ENCODE measurements at regions not wholly inside any gene's neighbourhood (a gene's known extent, or its start where the extent isn't known, plus 50 kb on each side); places are given as distances from the start of the nearest gene placed in this dataset.
"Not testable (repeated sequence)": the region's sequence is repeated elsewhere in the genome, so short reads cannot be mapped to it uniquely, and the experiment has no call there.

DNA sequence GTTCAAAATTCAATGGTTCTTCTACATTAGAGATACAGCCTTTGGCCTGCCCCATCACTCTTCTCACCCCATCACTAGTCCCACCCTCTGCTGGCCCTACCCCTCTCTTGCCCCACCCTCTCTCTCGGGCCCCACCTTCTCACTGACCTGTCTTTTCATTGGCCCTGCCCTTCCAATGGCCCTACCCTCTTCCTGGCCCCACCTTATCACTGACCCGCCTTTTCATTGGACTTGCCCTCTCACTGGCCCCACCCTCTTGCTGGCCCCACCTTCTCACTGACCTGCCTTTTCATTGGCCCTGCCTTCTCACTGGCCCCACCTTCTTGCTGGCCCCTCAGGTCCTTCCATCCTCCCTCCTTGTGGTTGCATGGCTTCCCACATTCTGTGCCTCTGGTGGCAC, 107.2 kb upstream of the PLEKHG1 start:
- Histone ChIP-seq H3K36me3 (ENCODE audit: low read depth, low read length) (no peaks in the 10 kb centered on the region), H3K9me3 (ENCODE audit: low read length) (no peaks in the 10 kb centered on the region), H3K4me2 (ENCODE audit: low read length) (peak overlapping the region; percentile 78), H2AFZ (ENCODE audit: low read length) (peak overlapping the region; percentile 73), H3K9me2 (replicated peaks; ENCODE audit: low read length) (no peaks in the 10 kb centered on the region), H3K27ac (ENCODE audit: low read length) (peak overlapping the region; percentile 100), H3F3A (ENCODE audit: low read length, unreplicated experiment) (no peaks in the 10 kb centered on the region), H3K79me2 (ENCODE audit: low read length) (no peaks in the 10 kb centered on the region), H3K27me3 (ENCODE audit: low read length) (no peaks in the 10 kb centered on the region), H3K4me1 (ENCODE audit: insufficient read depth, low read length) (peaks cover 39% of the 10 kb centered on the region), H4K20me1 (ENCODE audit: low read length) (no peaks in the 10 kb centered on the region), H3K4me3 (ENCODE audit: low read length) (peak overlapping the region; percentile 49; the same call in 1 of the 2 replicates), H3K9ac (ENCODE audit: low read length) (peak overlapping the region; percentile 92)
- ChIA-PET POLR2A (ENCODE audit: unreplicated experiment) (interaction anchor here (0.7 kb wide), 1 partner anchor 104 kb away, joined by 4 read pairs; no protein-coding TSS in a partner anchor), CTCF (no interaction called here)
- TF ChIP-seq EZH2phosphoT487 (IDR thresholded peaks at IDR 0.05; ENCODE audit: borderline replicate concordance, low read length) (no peak), EZH2 (IDR thresholded peaks at IDR 0.05; ENCODE audit: low read length, unreplicated experiment) (no peak)
- TF ChIP-seq, protein P1, sequence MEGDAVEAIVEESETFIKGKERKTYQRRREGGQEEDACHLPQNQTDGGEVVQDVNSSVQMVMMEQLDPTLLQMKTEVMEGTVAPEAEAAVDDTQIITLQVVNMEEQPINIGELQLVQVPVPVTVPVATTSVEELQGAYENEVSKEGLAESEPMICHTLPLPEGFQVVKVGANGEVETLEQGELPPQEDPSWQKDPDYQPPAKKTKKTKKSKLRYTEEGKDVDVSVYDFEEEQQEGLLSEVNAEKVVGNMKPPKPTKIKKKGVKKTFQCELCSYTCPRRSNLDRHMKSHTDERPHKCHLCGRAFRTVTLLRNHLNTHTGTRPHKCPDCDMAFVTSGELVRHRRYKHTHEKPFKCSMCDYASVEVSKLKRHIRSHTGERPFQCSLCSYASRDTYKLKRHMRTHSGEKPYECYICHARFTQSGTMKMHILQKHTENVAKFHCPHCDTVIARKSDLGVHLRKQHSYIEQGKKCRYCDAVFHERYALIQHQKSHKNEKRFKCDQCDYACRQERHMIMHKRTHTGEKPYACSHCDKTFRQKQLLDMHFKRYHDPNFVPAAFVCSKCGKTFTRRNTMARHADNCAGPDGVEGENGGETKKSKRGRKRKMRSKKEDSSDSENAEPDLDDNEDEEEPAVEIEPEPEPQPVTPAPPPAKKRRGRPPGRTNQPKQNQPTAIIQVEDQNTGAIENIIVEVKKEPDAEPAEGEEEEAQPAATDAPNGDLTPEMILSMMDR (conservative IDR thresholded peaks at IDR 0.05; ENCODE audit: low read depth, low read length): no peak
- ATAC-seq (peak; percentile 23), DNase-seq (peak; percentile 82)
- no TSS peak for BruUV-seq (replicated peaks)
- intact Hi-C loops (cut with micrococcal nuclease): loop anchor here (5.0 kb wide), 1 partner anchor 75 kb away; no protein-coding TSS in a partner anchor

DNA sequence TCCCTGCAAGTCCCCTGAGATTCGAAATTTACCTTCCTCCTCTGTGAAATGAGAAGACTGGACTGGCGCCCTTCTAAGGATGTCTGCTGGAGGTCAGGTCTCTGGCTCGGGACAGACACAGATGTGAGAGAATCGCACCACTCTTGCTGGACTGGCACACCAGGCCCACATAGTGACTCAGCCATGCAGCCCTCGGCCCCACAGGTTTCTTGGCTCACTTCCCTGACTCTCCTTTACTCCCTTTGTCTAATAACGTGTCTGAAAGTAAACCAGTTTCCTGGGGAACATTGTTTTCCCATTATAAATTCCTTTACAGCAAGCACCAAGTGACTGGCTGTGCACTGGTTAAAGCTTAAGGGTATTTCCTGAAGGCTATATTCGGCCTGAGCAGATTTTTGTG, 106.7 kb upstream of the PLEKHG1 start:
- TF ChIP-seq, protein P1 (conservative IDR thresholded peaks at IDR 0.05; ENCODE audit: low read depth, low read length): no peak
- TF ChIP-seq EZH2 (IDR thresholded peaks at IDR 0.05; ENCODE audit: low read length, unreplicated experiment) (no peak), EZH2phosphoT487 (IDR thresholded peaks at IDR 0.05; ENCODE audit: borderline replicate concordance, low read length) (no peak)
- intact Hi-C loops (cut with micrococcal nuclease): loop anchor here (5.0 kb wide), 1 partner anchor 76 kb away; no protein-coding TSS in a partner anchor
- peak; percentile 66 for ATAC-seq
- Histone ChIP-seq H3K79me2 (ENCODE audit: low read length) (no peaks in the 10 kb centered on the region), H3K4me2 (ENCODE audit: low read length) (peak overlapping the region; percentile 74), H3K27ac (ENCODE audit: low read length) (peak overlapping the region; percentile 100), H3K4me3 (ENCODE audit: low read length) (peak overlapping the region; percentile 49; the same call in 1 of the 2 replicates), H3K27me3 (ENCODE audit: low read length) (no peaks in the 10 kb centered on the region), H3K9me3 (ENCODE audit: low read length) (no peaks in the 10 kb centered on the region), H3F3A (ENCODE audit: low read length, unreplicated experiment) (no peaks in the 10 kb centered on the region), H3K9me2 (replicated peaks; ENCODE audit: low read length) (no peaks in the 10 kb centered on the region), H3K36me3 (ENCODE audit: low read depth, low read length) (no peaks in the 10 kb centered on the region), H2AFZ (ENCODE audit: low read length) (peak overlapping the region; percentile 73), H4K20me1 (ENCODE audit: low read length) (no peaks in the 10 kb centered on the region), H3K4me1 (ENCODE audit: insufficient read depth, low read length) (peaks cover 39% of the 10 kb centered on the region), H3K9ac (ENCODE audit: low read length) (peak overlapping the region; percentile 69)
- BruUV-seq (replicated peaks): no TSS peak
- POLR2A ChIA-PET (ENCODE audit: unreplicated experiment): no interaction called here
- CTCF ChIA-PET: no interaction called here
- DNase-seq: peak; percentile 89

DNA sequence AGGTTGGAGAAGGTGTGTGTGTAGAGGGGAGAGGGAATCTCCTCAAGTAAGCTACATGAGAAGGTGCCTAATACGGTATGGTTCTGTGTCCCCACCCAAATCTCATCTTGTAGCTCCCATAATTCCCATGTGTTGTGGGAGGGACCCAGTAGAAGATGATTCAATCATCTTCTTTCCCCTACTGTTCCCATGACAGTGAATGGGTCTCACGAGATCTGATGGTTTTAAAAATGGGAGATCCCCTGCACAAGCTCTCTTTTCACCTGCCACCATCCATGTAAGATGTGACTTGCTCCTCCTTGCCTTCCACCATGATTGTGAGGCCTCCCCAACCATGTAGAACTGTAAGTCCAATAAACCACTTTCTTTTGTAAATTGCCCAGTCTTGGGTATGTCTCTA, 106.1 kb upstream of the PLEKHG1 start:
- peaks cover 39% of the 10 kb centered on the region for H3K4me1 ChIP-seq (ENCODE audit: insufficient read depth, low read length)
- intact Hi-C loops (cut with micrococcal nuclease): loop anchor here (5.0 kb wide), 1 partner anchor 76 kb away; no protein-coding TSS in a partner anchor
- H3K27me3 ChIP-seq (ENCODE audit: low read length); BruUV-seq (replicated peaks); H3K36me3 ChIP-seq (ENCODE audit: low read depth, low read length); CTCF ChIA-PET; H3F3A ChIP-seq (ENCODE audit: low read length, unreplicated experiment); POLR2A ChIA-PET (ENCODE audit: unreplicated experiment); H3K79me2 ChIP-seq (ENCODE audit: low read length); ATAC-seq; H3K9me2 ChIP-seq (replicated peaks; ENCODE audit: low read length); H2AFZ ChIP-seq (ENCODE audit: low read length); DNase-seq; H3K9me3 ChIP-seq (ENCODE audit: low read length); H4K20me1 ChIP-seq (ENCODE audit: low read length): not testable (repeated sequence)
- H3K4me2 ChIP-seq (ENCODE audit: low read length): peak overlapping the region; percentile 74
- 0 out of 2 replicates have a peak overlapping the region, but pooled peaks have one; percentile 49 for H3K4me3 ChIP-seq (ENCODE audit: low read length)
- peak overlapping the region; percentile 100 for H3K27ac ChIP-seq (ENCODE audit: low read length)
- H3K9ac ChIP-seq (ENCODE audit: low read length): peak overlapping the region; percentile 26; the same call in 1 of the 2 replicates
